Naive thymus-derived CD4-positive, alpha-beta T cell (primary cell): ENCODE measurements at regions not wholly inside any gene's neighbourhood (a gene's known extent, or its start where the extent isn't known, plus 50 kb on each side); places are given as distances from the start of the nearest gene placed in this dataset.
"Not testable (repeated sequence)": the region's sequence is repeated elsewhere in the genome, so short reads cannot be mapped to it uniquely, and the experiment has no call there.

Source experiments
- ATAC-seq: fragments of 150-1000 bp; cut with Tn5 transposase; 2 replicates; pipeline ENCODE4 v1.10.0; 2021; ENCODE audit warnings: mild to moderate bottlenecking, moderate library complexity
- CTCF ChIA-PET: fragments of 350-600 bp; sonication (Branson Sonifier 250); formaldehyde crosslinking; loops from one replicate; lab custom pipeline; 2021; ENCODE audit warnings: antibody characterized with exemption; lab: Charles Lee
- POLR2A ChIA-PET: fragments of 350-600 bp; sonication (Branson Sonifier 250); formaldehyde crosslinking; loops from one replicate; lab custom pipeline; 2021; ENCODE audit warnings: antibody characterized with exemption, inconsistent platforms; lab: Charles Lee
- DNase-seq, 9 donors: peaks; one replicate each; pipeline versions ENCODE4 v3.0.0 to v3.0.0-alpha.2; 2020 to 2022; ENCODE audit warnings: mixed read lengths in 1 of 9
- H3K27ac ChIP-seq: one replicate; pipeline ENCODE4 v1.7.0; 2013; ENCODE audit warnings: mild to moderate bottlenecking, low read depth, low read length, moderate library complexity
- H3K27me3 ChIP-seq, 2 donors: one replicate each; pipeline ENCODE4 v1.7.0; 2013; ENCODE audit warnings: low read length in 2 of 2, mild to moderate bottlenecking in 2 of 2, moderate library complexity in 2 of 2; ENCODE audit not compliant: control insufficient read depth in 2 of 2, insufficient read depth in 2 of 2
- H3K36me3 ChIP-seq, 3 experiments: 1 replicate in 2 of 3; 2 replicates in 1 of 3; pipeline ENCODE4 v1.7.0; 2013; ENCODE audit warnings: low read length in 3 of 3, mild to moderate bottlenecking in 3 of 3, moderate library complexity in 1 of 3; ENCODE audit not compliant: insufficient read depth in 3 of 3, control insufficient read depth in 2 of 3
- H3K4me1 ChIP-seq, 2 donors: one replicate each; pipeline ENCODE4 v1.7.0; 2013; ENCODE audit warnings: low read length in 2 of 2, mild to moderate bottlenecking in 2 of 2, moderate library complexity in 1 of 2; ENCODE audit not compliant: control insufficient read depth in 2 of 2, insufficient read depth in 2 of 2
- H3K4me3 ChIP-seq: 2 replicates; pipeline ENCODE4 v1.7.0; 2013; ENCODE audit warnings: mild to moderate bottlenecking, low read length
- H3K9me3 ChIP-seq, 3 experiments: 1 replicate in 2 of 3; 2 replicates in 1 of 3; pipeline ENCODE4 v1.7.0; 2013; ENCODE audit warnings: low read length in 3 of 3; ENCODE audit not compliant: control insufficient read depth in 2 of 3
- H3K27ac Mint-ChIP-seq, 9 donors: one replicate each; pipeline ENCODE4 v1.8.0; 2020 to 2022; ENCODE audit warnings: mixed read lengths in 9 of 9, mild to moderate bottlenecking in 8 of 9, moderate library complexity in 5 of 9, inconsistent platforms in 2 of 9
- H3K27me3 Mint-ChIP-seq, 5 donors: one replicate each; pipeline ENCODE4 v1.8.0; 2021 to 2022; ENCODE audit warnings: mixed read lengths in 5 of 5, mild to moderate bottlenecking in 1 of 5
- H3K36me3 Mint-ChIP-seq, 5 donors: one replicate each; pipeline ENCODE4 v1.8.0; 2020 to 2022; ENCODE audit warnings: mixed read lengths in 5 of 5, mild to moderate bottlenecking in 3 of 5, inconsistent platforms in 1 of 5
- H3K4me1 Mint-ChIP-seq, 7 donors: one replicate each; pipeline ENCODE4 v1.8.0; 2020 to 2022; ENCODE audit warnings: mixed read lengths in 7 of 7, mild to moderate bottlenecking in 3 of 7, inconsistent platforms in 1 of 7
- H3K4me3 Mint-ChIP-seq, 10 donors: one replicate each; pipeline ENCODE4 v1.8.0; 2020 to 2022; ENCODE audit warnings: mild to moderate bottlenecking in 10 of 10, mixed read lengths in 10 of 10, moderate library complexity in 6 of 10, inconsistent platforms in 2 of 10
- H3K9me3 Mint-ChIP-seq, 11 donors: one replicate each; pipeline ENCODE4 v1.8.0; 2020 to 2022; ENCODE audit warnings: mixed read lengths in 11 of 11, mild to moderate bottlenecking in 4 of 11, inconsistent platforms in 1 of 11, moderate library complexity in 1 of 11
- intact Hi-C, 2 donors: fragments of 100-400 bp; cut with micrococcal nuclease; formaldehyde crosslinking; loops; one replicate each; pipeline ENCODE4 v1.15.1; 2023

DNA sequence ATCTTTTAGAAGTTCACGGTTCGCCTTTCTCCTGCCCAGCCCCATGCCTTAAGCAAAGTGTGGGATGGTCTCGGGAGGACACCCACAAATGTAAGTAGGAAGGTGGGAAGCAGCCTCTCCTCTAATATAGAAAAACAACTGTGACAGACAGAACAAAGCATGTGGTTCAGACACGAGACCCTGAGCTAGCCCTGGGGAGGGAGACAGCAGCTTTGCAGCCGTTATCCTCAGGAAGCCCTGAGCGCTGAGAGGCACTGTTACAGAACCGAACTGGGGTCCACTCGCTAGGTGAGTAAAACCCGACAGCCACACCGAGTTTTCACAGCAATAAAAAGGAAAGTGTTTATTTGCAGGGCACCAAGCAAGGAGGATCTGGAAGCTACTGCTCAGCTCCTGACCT lies 210.6 kb downstream of the UQCRFS1 start:
- ChIA-PET POLR2A (no interaction called here), CTCF (no interaction called here)
- intact Hi-C loops: no loop called here
- Histone ChIP-seq H3K27me3 (no peaks in the 10 kb centered on the region), H3K36me3 (no peaks in the 10 kb centered on the region), H3K9me3 (peaks cover 0 to 11% (median 0%) of the 10 kb centered on the region in 3 experiments), H3K4me3 (no peak overlapping the region), H3K27ac (no peak overlapping the region), H3K4me1 (no peaks in the 10 kb centered on the region)
- ATAC-seq (no peak), DNase-seq (no peak)
- Mint-ChIP-seq H3K36me3 (peaks cover 0 to 8% (median 0%) of the 10 kb centered on the region in 5 donors), H3K27ac (no peak overlapping the region), H3K9me3 (peaks cover 0 to 25% (median 9%) of the 10 kb centered on the region in 11 donors), H3K4me3 (no peak overlapping the region), H3K27me3 (peaks cover 0 to 23% (median 0%) of the 10 kb centered on the region in 5 donors), H3K4me1 (no peaks in the 10 kb centered on the region)

DNA sequence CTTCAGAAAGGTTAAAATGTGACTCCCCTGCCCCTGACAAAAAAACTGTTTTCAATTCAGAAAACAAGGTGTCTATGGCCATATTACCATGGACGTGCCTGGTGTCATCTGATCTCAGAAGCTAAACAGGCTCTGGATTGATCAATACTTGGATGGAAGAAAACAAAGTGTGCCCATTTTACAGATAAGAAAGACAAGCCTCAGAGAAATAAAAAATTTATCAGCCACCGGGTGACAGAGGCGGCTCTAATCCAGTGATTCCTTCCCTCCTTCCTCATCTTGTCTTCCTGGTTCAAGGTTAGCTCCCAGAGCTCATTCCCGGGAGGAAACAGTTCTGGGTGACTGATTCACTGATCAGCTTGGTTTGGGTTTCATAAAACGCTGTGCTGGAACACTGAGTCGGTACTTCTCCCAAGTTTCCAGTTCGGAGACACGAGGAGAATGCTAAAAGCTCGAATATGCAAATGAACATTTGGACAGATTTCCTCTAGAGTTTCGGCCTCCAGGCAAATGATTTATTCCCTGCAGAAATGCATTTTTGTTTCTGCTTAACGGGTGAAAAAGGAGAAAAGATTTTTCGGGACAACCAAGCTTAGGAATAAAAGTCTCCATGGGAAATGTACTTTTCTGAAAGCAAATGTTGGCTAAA lies 211.2 kb downstream of the UQCRFS1 start:
- Mint-ChIP-seq H3K4me3 (no peak overlapping the region), H3K36me3 (peaks cover 0 to 8% (median 0%) of the 10 kb centered on the region in 5 donors), H3K27ac (no peak overlapping the region), H3K4me1 (no peaks in the 10 kb centered on the region), H3K27me3 (peaks cover 0 to 24% (median under 1%) of the 10 kb centered on the region in 5 donors), H3K9me3 (peaks cover 2 to 31% (median 10%) of the 10 kb centered on the region in 11 donors)
- ATAC-seq (no peak), DNase-seq (no peak)
- CTCF ChIA-PET: no interaction called here
- peaks cover 0 to 11% (median 0%) of the 10 kb centered on the region in 3 experiments for H3K9me3 ChIP-seq
- intact Hi-C loops: no loop called here
- H3K27ac ChIP-seq: no peak overlapping the region
- H3K4me3 ChIP-seq: no peak overlapping the region
- no peaks in the 10 kb centered on the region for H3K4me1 ChIP-seq
- H3K27me3 ChIP-seq: no peaks in the 10 kb centered on the region
- POLR2A ChIA-PET: no interaction called here
- no peaks in the 10 kb centered on the region for H3K36me3 ChIP-seq

DNA sequence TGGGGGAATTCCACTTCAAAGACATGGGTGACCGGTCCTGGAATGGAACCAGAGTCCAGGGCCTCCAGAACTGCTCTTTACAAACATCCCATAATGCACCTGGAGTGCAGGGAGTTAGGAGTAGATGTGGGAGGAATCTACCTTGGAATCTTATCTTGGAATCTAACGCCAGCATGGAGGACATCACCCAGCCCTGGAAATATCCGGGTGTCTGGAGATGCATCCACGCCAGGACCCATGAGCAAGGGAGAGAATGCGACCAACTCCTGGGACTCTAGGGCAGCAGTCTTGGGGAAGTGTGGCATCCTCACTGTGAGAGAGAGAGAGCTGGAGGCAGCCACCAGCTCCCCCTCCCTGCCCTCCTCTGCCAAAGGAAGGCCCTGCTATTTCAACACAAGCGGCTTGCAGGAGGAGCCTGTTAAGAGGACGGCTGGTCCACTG lies 211.8 kb downstream of the UQCRFS1 start:
- Mint-ChIP-seq H3K36me3 (peaks cover 0 to 8% (median 0%) of the 10 kb centered on the region in 5 donors), H3K4me1 (no peaks in the 10 kb centered on the region), H3K27me3 (peaks cover 0 to 29% (median 4%) of the 10 kb centered on the region in 5 donors), H3K4me3 (no peak overlapping the region), H3K27ac (no peak overlapping the region), H3K9me3 (peaks cover 5 to 37% (median 12%) of the 10 kb centered on the region in 11 donors)
- H3K4me3 ChIP-seq: no peak overlapping the region
- ATAC-seq (no peak), DNase-seq (no peak)
- ChIA-PET POLR2A (no interaction called here), CTCF (no interaction called here)
- H3K4me1 ChIP-seq: no peaks in the 10 kb centered on the region
- H3K9me3 ChIP-seq: peaks cover 0 to 11% (median 0%) of the 10 kb centered on the region in 3 experiments
- no peaks in the 10 kb centered on the region for H3K36me3 ChIP-seq
- H3K27ac ChIP-seq: no peak overlapping the region
- no peaks in the 10 kb centered on the region for H3K27me3 ChIP-seq
- intact Hi-C loops: no loop called here

DNA sequence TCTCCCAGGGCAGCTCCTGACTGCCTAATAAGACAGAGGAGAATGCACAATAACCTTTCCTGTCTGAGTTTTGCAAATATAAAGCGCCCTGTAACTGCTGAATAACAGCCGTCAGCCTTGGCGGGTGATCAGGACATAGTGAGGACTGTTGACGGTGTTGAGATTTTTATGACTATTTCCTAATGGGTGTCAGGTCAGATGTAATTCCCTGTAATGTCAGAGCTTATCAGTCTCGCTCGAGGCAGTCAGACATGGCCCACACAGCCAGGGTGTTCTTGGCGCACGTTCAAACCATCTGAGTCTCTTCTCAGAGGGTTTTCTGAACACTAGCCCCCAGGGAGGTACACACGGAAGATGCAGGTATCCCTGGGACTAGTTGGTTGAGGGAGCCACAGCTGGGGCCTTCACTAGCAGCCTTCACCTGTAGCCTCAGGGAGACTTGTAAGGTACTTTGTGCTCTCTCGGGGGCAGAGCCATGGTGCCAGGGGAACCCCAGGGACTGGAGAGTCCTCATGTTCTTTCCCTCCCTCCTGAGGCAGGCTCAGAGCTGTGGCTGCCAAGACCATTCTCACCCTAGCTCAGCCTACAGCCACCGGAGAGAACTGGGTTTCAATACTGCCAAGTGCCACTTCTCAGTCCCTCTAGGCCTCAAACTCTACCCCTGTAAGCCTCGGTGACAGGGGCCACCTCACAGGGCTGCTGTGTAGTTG lies 213.1 kb downstream of the UQCRFS1 start:
- no peak for DNase-seq
- H3K27me3 ChIP-seq: no peaks in the 10 kb centered on the region
- H3K4me1 Mint-ChIP-seq: no peaks in the 10 kb centered on the region
- no peak overlapping the region for H3K27ac ChIP-seq
- H3K4me3 ChIP-seq: no peak overlapping the region
- peaks cover 0 to 29% (median 4%) of the 10 kb centered on the region in 5 donors for H3K27me3 Mint-ChIP-seq
- H3K4me1 ChIP-seq: no peaks in the 10 kb centered on the region
- peaks cover 8 to 50% (median 15%) of the 10 kb centered on the region in 11 donors for H3K9me3 Mint-ChIP-seq
- CTCF ChIA-PET: no interaction called here
- H3K9me3 ChIP-seq: peaks cover 0 to 14% (median 0%) of the 10 kb centered on the region in 3 experiments
- H3K36me3 ChIP-seq: no peaks in the 10 kb centered on the region
- H3K36me3 Mint-ChIP-seq: peaks cover 0 to 8% (median 0%) of the 10 kb centered on the region in 5 donors
- intact Hi-C loops: no loop called here
- ATAC-seq: no peak
- POLR2A ChIA-PET: no interaction called here
- H3K27ac Mint-ChIP-seq: no peak overlapping the region
- no peak overlapping the region for H3K4me3 Mint-ChIP-seq

DNA sequence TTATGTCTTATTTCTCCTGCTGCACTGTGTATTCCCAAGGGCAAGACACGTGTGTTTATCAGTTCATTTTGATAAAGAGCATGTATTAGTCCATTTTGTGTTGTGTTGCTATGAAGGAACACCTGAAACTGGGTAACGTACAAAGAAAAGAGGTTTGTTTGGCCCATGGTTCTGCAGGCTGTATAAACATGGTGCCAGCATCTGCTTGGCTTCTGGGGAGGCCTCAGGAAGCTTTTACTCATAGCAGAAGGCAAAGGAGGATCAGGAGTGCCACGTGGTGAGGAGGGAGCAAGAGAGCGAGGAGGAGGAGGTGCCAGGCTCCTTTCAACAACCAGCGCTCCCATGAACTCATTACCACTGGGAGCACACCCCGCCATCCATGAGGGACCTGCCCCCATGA lies 214.0 kb downstream of the UQCRFS1 start:
- intact Hi-C loops: no loop called here
- Mint-ChIP-seq H3K4me1 (no peaks in the 10 kb centered on the region), H3K4me3 (no peak overlapping the region), H3K9me3 (peaks cover 8 to 59% (median 20%) of the 10 kb centered on the region in 11 donors), H3K27me3 (peaks cover 0 to 29% (median 4%) of the 10 kb centered on the region in 5 donors), H3K27ac (peak overlapping the region in 1 of 9 donors; percentile 32), H3K36me3 (peaks cover 0 to 13% (median 0%) of the 10 kb centered on the region in 5 donors)
- CTCF ChIA-PET: no interaction called here
- POLR2A ChIA-PET: no interaction called here
- no peaks in the 10 kb centered on the region for H3K4me1 ChIP-seq
- ATAC-seq: no peak
- no peaks in the 10 kb centered on the region for H3K27me3 ChIP-seq
- no peaks in the 10 kb centered on the region for H3K36me3 ChIP-seq
- no peak for DNase-seq
- no peak overlapping the region for H3K4me3 ChIP-seq
- peaks cover 0 to 18% (median 0%) of the 10 kb centered on the region in 3 experiments for H3K9me3 ChIP-seq
- no peak overlapping the region for H3K27ac ChIP-seq

DNA sequence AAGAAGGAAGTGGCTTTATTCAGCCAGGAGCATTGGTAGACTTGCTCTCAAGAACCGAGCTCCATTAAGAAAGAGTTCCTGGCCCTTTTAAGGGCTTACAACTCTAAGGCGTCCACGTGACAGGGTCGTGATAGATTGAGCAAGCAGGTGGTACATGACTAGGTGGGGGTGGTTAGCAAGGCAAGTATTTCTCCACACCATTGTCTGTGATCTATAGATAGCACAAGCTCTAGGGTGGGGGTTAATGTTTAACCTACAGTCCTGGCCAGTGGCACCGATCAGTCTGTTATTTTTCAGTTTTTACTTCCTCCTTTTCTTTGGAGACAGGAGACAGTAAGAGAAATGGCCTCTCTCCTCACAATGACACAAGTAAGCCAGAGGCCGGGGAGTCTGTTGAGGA lies 215.1 kb downstream of the UQCRFS1 start:
- POLR2A ChIA-PET, H3K4me3 Mint-ChIP-seq, CTCF ChIA-PET, DNase-seq, H3K4me1 Mint-ChIP-seq, intact Hi-C loops, H3K4me3 ChIP-seq, H3K4me1 ChIP-seq, H3K27ac Mint-ChIP-seq, H3K27ac ChIP-seq, H3K27me3 ChIP-seq, H3K36me3 ChIP-seq, ATAC-seq: not testable (repeated sequence)
- H3K36me3 Mint-ChIP-seq: peaks cover 0 to 13% (median 0%) of the 10 kb centered on the region in 5 donors
- H3K9me3 Mint-ChIP-seq: peaks cover 11 to 70% (median 24%) of the 10 kb centered on the region in 11 donors
- peaks cover 0 to 23% (median 0%) of the 10 kb centered on the region in 3 experiments for H3K9me3 ChIP-seq
- peaks cover 0 to 29% (median 4%) of the 10 kb centered on the region in 5 donors for H3K27me3 Mint-ChIP-seq
